HG03354 (cell line): ENCODE measurements at regions not wholly inside any gene's neighbourhood (a gene's known extent, or its start where the extent isn't known, plus 50 kb on each side); places are given as distances from the start of the nearest gene placed in this dataset.
"Not testable (repeated sequence)": the region's sequence is repeated elsewhere in the genome, so short reads cannot be mapped to it uniquely, and the experiment has no call there.

ENCODE experiments used
- ATAC-seq: cut with Tn5 transposase; IDR thresholded peaks from one replicate; pipeline ENCODE4 v1.9.1; 2021; ENCODE audit warnings: mild to moderate bottlenecking; ENCODE audit not compliant: unreplicated experiment, poor library complexity, severe bottlenecking

DNA sequence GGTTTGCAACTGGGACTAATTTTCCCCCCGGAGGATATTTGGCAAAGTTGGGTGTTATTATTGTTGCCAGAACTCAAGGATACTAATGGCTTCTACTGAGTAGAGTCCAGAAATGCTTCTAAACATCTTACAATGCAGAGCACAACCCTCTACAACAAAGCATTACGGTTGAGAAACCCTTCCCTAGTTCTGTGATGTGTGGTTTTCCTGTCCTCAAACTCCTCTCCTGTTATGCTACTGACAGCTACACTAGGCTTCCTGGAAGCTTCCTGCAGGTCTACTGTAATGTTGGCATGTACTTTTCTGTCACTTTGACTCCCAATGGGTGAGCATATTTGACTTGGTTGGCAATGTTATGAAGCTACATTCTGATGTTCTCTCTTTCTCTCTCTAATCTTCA is 1656.9 kb downstream of the MRPL39 start:
- ATAC-seq = no peak

DNA sequence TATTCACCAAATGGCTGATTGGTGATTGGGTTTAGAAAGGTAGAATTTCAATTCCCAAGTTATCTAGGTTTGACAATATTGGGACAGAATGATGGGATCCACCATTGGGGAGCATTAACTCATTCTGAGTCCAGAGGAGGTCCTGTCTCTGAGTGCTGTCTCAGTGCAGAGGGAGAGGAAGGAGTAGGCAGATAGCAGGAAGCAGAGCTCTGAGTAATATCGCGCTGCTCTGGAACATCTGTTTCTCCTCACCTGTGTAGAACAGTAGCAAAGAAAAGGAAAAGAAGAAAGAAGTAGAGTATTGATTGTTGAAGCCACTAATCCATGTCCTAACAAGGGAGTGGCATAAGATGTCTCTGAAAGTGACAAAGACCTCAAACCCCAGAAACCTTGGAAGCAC is 1657.8 kb downstream of the MRPL39 start:
- no peak for ATAC-seq

DNA sequence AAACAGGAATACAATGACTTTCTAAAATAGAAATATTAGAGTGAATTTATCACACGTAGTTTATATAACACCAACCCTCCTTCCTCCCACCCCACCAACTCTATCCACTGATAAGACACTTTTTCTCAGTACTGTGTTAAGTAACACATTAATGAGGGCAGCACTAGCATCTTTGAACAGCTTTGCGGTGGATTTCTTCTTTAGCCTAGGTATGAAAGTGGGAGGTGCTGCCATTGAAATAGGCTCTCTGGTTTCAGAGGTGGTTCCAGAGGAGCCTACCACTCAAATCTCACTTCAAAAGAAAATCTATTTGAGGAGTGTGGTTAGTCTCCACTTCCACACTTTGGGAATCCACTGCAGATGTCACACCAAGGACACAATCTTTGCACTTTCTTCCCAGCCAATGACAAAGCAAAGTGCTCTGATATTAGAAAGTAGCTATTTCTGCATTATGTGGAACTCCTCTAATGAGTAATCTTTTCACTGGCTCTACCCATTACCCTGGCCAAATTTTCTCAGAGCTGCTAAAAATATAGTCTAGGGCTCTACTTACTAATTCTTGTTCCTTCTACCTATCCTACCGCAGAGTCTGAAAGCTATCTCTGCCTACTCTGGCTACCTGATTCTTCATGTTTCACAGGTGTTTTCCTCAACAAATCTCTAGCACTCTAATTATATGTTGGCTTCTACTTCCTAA is 1667.8 kb downstream of the MRPL39 start:
- ATAC-seq = peak; percentile 86

DNA sequence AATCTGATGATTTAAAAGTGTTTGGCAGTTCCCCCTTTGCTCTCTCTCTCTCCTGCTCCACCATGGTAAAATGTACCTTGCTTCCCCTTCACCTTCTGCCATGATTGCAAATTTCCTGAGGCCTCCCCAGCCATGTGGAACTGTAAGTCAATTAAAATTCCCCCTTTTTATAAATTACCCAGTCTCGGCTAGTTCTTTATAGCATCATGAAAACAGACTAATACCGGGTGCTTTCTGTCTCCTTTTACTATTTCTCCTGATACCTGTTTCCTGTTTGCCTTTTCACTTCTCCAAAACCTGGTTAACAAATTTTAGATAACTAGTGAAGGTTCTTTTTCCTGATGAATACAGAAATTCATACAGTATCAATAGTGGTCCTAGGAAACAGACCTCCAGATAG is 1670.3 kb downstream of the MRPL39 start:
- ATAC-seq = no peak

GRCh38 chr21:23936224-23936623 is 1671.1 kb downstream of the MRPL39 start:
- no peak for ATAC-seq

DNA sequence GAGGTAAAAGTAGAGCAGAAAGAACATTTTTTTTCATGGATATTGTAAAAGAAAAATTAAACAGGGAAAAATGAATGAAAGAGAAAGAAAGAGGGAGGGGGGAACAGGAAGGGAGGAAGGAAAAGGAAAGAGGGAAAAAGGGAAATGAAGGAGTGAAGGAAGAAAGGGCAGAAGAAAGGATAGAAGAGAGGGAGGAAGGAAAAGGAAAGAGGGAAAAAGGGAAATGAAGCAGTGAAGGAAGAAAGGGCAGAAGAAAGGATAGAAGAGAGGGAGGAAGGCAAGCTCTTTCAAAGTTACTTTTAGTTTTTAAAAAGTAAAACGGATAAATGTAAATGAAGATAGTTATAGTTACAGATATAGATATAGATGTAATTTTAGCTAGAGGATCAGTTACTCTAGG is 1676.7 kb downstream of the MRPL39 start:
- no peak for ATAC-seq

GRCh38 chr21:23926430-23926829 is 1680.9 kb downstream of the MRPL39 start:
- ATAC-seq = not testable (repeated sequence)

GRCh38 chr21:23921670-23922418 is 1685.4 kb downstream of the MRPL39 start:
- ATAC-seq = no peak

- no peak for ATAC-seq
Measured at GRCh38 chr21:23900727-23901126, 1706.6 kb downstream of the MRPL39 start.

DNA sequence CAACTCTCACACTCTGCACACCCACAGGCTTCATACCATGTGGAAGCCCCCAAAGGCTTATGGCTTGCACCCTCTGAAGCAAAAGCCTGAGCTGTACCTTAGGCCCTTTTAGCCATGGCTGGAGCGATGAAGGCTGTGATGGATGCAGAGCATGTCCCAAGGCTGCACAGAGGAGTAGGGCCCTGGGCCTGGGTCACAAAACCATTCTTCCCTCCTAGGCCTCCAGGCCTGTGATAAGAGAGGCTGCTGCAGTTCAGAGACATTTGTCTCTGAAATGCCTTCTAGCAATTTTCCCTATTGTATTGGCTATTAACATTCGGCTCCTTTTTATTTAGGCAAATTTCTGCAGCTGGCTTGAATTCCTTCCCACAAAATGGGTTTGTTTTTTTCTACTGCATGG is 1707.7 kb downstream of the MRPL39 start:
- ATAC-seq = no peak

- no peak for ATAC-seq
Measured at GRCh38 chr21:23890652-23891051, 1716.6 kb downstream of the MRPL39 start.

- ATAC-seq = peak; percentile 95
Measured at GRCh38 chr21:23887725-23888306, 1719.5 kb downstream of the MRPL39 start.

GRCh38 chr21:23886828-23887724 is 1720.2 kb downstream of the MRPL39 start:
- no peak for ATAC-seq

GRCh38 chr21:23881783-23882182 is 1725.5 kb downstream of the MRPL39 start:
- no peak for ATAC-seq

DNA sequence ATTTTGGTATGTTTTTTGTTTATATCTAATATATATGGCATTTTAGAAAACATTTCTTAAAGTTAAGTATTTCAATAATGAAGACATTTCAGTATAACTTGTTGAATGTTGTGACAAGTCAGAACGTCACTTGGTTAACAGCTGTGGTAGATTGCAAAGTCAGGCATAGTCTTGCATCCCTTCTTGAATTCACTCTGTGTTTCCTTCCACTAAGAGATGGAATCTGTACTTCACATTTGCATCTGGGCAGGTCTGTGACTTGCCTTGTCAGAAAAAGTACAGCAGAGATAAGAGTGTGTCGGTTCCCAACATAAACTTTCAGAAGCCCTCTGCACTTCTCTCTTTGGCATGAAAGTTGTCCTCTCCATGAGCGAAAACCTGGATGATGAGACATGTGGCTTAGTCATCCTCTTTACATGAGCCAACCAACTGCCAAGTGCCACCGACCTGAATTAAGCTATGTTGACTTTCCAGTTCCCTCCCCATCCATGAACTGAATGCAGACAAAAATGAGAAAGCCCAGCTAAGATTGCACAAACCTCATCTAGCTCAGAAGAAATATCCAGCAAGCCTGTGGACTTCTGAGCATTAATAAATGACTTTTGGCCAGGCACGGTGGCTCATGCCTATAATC is 1730.2 kb downstream of the MRPL39 start:
- no peak for ATAC-seq

DNA sequence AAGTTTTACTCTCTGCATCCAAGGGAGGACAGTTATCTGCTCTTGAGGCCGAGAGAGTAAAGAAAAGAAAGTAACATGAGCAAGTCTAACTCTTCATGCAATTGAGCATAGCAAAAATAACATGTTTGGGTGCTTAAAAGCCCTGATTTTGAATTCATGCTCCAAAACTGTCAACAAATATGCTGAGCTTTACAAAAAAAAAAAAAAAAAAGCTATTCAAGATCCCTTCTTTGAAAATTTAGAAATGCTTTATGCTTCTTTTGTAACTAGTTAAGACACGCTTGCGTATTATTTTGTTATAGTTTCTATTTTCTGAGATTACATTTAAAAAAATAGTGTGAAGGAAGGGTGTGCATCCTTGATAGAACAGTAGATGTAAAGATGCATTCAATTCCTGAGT is 1733.0 kb downstream of the MRPL39 start:
- ATAC-seq = no peak

DNA sequence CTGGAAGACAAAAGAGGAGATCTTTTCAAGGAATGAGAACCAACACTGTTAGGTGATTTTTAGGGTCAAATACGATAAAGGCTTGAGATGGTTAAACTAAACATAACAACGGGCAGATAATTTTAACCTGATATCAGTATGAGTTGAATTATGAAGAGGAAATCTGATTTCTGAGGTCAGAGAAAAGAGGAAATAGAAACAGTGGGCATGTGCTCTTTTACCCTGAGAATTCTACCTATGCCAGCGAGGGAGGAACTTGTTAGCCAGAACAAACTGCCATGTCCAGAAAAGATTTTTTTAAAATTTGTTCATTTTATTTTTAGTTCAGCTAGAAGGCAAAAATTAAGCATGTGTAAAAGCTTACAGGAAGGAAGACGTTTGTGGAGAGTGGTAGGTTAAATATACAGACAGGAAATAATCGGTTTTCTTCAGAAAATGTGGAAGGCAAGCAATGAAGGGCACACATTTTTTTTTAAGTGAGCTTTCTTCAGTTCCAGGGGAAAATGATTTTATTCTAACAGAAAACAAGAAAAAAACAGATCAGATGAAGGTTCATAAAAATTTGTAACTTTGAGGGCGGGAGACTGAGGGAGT is 1745.3 kb downstream of the MRPL39 start:
- no peak for ATAC-seq

- no peak for ATAC-seq
Measured at GRCh38 chr21:23858878-23859277, 1748.4 kb downstream of the MRPL39 start.

DNA sequence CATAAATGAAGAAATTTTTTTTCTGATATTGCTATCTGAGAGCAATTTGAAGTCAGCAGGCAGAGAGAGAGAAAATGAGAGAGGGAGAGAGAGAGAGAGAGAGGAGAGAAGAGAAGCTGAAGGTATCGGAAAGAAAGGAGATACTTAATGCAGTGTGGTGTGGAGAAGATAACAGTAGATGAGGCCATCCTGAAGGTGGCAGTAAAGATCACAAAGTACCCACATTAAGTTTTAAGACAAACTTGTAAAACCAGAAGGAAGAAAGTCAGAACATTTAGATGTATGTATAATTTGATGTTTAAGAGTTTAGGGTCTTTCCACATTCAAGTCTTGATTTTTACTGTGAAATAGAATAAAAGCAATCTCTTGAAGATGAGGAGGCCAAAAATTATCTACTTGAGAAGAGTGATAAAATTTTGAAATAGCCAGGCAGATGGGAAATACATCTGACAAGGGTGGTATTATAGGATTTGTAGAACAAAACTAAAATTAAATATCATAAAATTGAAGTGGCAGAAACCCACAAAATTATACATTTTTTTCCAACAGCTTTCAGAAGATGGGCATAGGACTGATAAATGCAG is 1753.4 kb downstream of the MRPL39 start:
- ATAC-seq = peak; percentile 77
